SK-N-MC (cell line): ENCODE measurements at regions not wholly inside any gene's neighbourhood (a gene's known extent, or its start where the extent isn't known, plus 50 kb on each side); places are given as distances from the start of the nearest gene placed in this dataset.

Experiments
- DNase-seq: peaks from one replicate; pipeline ENCODE4 v3.0.0-alpha.2; 2011; ENCODE audit warnings: low read depth, low spot score
- H3K27ac ChIP-seq: fragments of 200-600 bp; sonication (generic); 2 replicates; pipeline ENCODE4 v1.5.1; 2016; ENCODE audit warnings: mixed run types
- H3K36me3 ChIP-seq: fragments of 200-600 bp; sonication (generic); 2 replicates; pipeline ENCODE4 v1.6.1; 2017; ENCODE audit warnings: antibody characterized with exemption, low read length, mixed read lengths; ENCODE audit not compliant: insufficient read depth
- H3K4me3 ChIP-seq: fragments of 200-600 bp; sonication (generic); 2 replicates; pipeline ENCODE4 v1.5.1; 2016
- H3K9ac ChIP-seq: fragments of 200-600 bp; sonication (generic); 2 replicates; pipeline ENCODE4 v1.8.0; 2017; ENCODE audit warnings: mixed run types, mixed read lengths; ENCODE audit not compliant: insufficient read length
- H3K9me3 ChIP-seq: fragments of 200-600 bp; sonication (generic); 2 replicates; pipeline ENCODE4 v1.6.1; 2017; ENCODE audit warnings: low read depth, mild to moderate bottlenecking, antibody characterized with exemption, low read length, moderate library complexity, mixed read lengths
- EZH2 ChIP-seq: fragments of 200-600 bp; sonication (generic); IDR thresholded peaks from one replicate; pipeline ENCODE4 v1.6.1; 2017; ENCODE audit warnings: antibody characterized with exemption
- FOXP2 ChIP-seq: optimal IDR thresholded peaks from 2 replicates; pipeline ENCODE3; 2011; ENCODE audit warnings: mild to moderate bottlenecking, moderate library complexity; ENCODE audit not compliant: insufficient read depth; ENCODE audit errors: extremely low read length, control extremely low read depth
- POLR2AphosphoS5 ChIP-seq: IDR thresholded peaks from 2 replicates; pipeline ENCODE4 v1.6.1; 2012; ENCODE audit warnings: mild to moderate bottlenecking, low read depth, low read length, borderline replicate concordance

- Histone ChIP-seq H3K4me3 (no peak overlapping the region), H3K27ac (no peak overlapping the region), H3K9me3 (peaks cover 8% of the 10 kb centered on the region; the same call in 1 of the 2 replicates), H3K36me3 (no peaks in the 10 kb centered on the region), H3K9ac (no peak overlapping the region)
- TF ChIP-seq FOXP2 (no peak), EZH2 (no peak), POLR2AphosphoS5 (no peak)
- no peak for DNase-seq
Observed at GRCh38 chr3:193754719-193755118, 161.7 kb downstream of the OPA1 start.

- Histone ChIP-seq H3K9ac (no peak overlapping the region), H3K4me3 (no peak overlapping the region), H3K27ac (no peak overlapping the region), H3K36me3 (no peaks in the 10 kb centered on the region), H3K9me3 (peaks cover 8% of the 10 kb centered on the region; the same call in 1 of the 2 replicates)
- DNase-seq: no peak
- TF ChIP-seq EZH2 (no peak), FOXP2 (no peak), POLR2AphosphoS5 (no peak)
Observed at GRCh38 chr3:193756536-193756935, 163.5 kb downstream of the OPA1 start.

GRCh38 chr3:193757457-193757856, 164.4 kb downstream of the OPA1 start:
- Histone ChIP-seq H3K27ac (no peak overlapping the region), H3K36me3 (no peaks in the 10 kb centered on the region), H3K4me3 (no peak overlapping the region), H3K9me3 (peaks cover 8% of the 10 kb centered on the region; the same call in 1 of the 2 replicates), H3K9ac (no peak overlapping the region)
- TF ChIP-seq FOXP2: no peak
- no peak for TF ChIP-seq EZH2
- TF ChIP-seq POLR2AphosphoS5: no peak
- no peak for DNase-seq

GRCh38 chr3:193761969-193762368, 169.0 kb downstream of the OPA1 start:
- Histone ChIP-seq H3K9me3 (peaks cover under 1% of the 10 kb centered on the region; the same call in 1 of the 2 replicates), H3K4me3 (no peak overlapping the region), H3K27ac (no peak overlapping the region), H3K9ac (no peak overlapping the region), H3K36me3 (no peaks in the 10 kb centered on the region)
- DNase-seq: no peak
- no peak for TF ChIP-seq POLR2AphosphoS5
- no peak for TF ChIP-seq FOXP2
- TF ChIP-seq EZH2: no peak

- Histone ChIP-seq H3K4me3 (no peak overlapping the region), H3K36me3 (no peaks in the 10 kb centered on the region), H3K9me3 (no peaks in the 10 kb centered on the region), H3K9ac (no peak overlapping the region), H3K27ac (no peak overlapping the region)
- DNase-seq: no peak
- no peak for TF ChIP-seq POLR2AphosphoS5
Observed at GRCh38 chr3:193762657-193763056, 169.6 kb downstream of the OPA1 start.

- H3K9ac ChIP-seq: no peak overlapping the region
- TF ChIP-seq POLR2AphosphoS5 (no peak), EZH2 (no peak), FOXP2 (no peak)
- no peak overlapping the region for H3K27ac ChIP-seq
- no peaks in the 10 kb centered on the region for H3K9me3 ChIP-seq
- H3K36me3 ChIP-seq: no peaks in the 10 kb centered on the region
- no peak overlapping the region for H3K4me3 ChIP-seq
- DNase-seq: no peak
Observed at GRCh38 chr3:193764959-193765358, 172.0 kb downstream of the OPA1 start.

- TF ChIP-seq EZH2 (no peak), POLR2AphosphoS5 (no peak), FOXP2 (no peak)
- Histone ChIP-seq H3K4me3 (no peak overlapping the region), H3K27ac (no peak overlapping the region), H3K36me3 (no peaks in the 10 kb centered on the region), H3K9ac (no peak overlapping the region), H3K9me3 (no peaks in the 10 kb centered on the region)
- DNase-seq: no peak
Observed at GRCh38 chr3:193767353-193768069, 174.5 kb downstream of the OPA1 start.

GRCh38 chr3:193768070-193768394, 175.0 kb downstream of the OPA1 start:
- Histone ChIP-seq H3K9me3 (no peaks in the 10 kb centered on the region), H3K36me3 (no peaks in the 10 kb centered on the region), H3K4me3 (no peak overlapping the region), H3K9ac (no peak overlapping the region), H3K27ac (no peak overlapping the region)
- no peak for DNase-seq
- no peak for TF ChIP-seq EZH2

GRCh38 chr3:193769437-193769836, 176.4 kb downstream of the OPA1 start:
- no peak for DNase-seq
- no peak overlapping the region for H3K27ac ChIP-seq
- H3K9me3 ChIP-seq: no peaks in the 10 kb centered on the region
- TF ChIP-seq EZH2 (no peak), FOXP2 (no peak), POLR2AphosphoS5 (no peak)
- H3K9ac ChIP-seq: no peak overlapping the region
- H3K36me3 ChIP-seq: no peaks in the 10 kb centered on the region
- no peak overlapping the region for H3K4me3 ChIP-seq
